Prostate gland (tissue), 2 donors: ENCODE measurements at regions not wholly inside any gene's neighbourhood (a gene's known extent, or its start where the extent isn't known, plus 50 kb on each side); places are given as distances from the start of the nearest gene placed in this dataset.

Experiments used
- POLR2A ChIP-seq: fragments of 450-650 bp; IDR thresholded peaks from one replicate; pipeline ENCODE4 v1.6.1; 2016; ENCODE audit warnings: antibody characterized with exemption, mild to moderate bottlenecking
- TF ChIP-seq, protein P1 (sequence below), 4 experiments: fragments of 200-600 bp in 2 of 4; fragments of 450-650 bp in 2 of 4; sonication (generic) in 2 of 4; IDR thresholded peaks; 1 replicate in 3 of 4; 2 replicates in 1 of 4; pipeline ENCODE4 v1.5.1; 2016 to 2019; ENCODE audit warnings: antibody characterized with exemption in 4 of 4, mild to moderate bottlenecking in 2 of 4, moderate library complexity in 2 of 4

DNA sequence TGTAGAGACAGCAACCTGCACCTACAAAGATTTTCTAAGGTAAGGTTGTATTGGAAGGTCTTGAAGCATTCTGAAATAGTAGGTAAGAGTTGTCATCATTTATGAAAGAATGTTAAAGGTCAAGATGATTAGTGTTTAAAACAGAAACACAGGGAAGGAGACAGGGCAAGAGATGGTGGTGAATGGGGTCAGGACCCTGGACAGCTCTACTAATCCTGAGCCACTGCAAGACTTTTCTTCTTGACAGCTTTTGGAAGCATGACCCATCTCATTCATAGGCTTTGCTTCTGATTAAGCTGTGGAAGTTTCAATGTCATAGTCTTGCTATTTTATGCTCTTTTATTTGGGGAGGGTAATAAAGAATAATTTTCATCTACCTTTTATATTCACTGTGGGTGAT lies 75.5 kb upstream of the CAND1 start:
- TF ChIP-seq, protein P1, sequence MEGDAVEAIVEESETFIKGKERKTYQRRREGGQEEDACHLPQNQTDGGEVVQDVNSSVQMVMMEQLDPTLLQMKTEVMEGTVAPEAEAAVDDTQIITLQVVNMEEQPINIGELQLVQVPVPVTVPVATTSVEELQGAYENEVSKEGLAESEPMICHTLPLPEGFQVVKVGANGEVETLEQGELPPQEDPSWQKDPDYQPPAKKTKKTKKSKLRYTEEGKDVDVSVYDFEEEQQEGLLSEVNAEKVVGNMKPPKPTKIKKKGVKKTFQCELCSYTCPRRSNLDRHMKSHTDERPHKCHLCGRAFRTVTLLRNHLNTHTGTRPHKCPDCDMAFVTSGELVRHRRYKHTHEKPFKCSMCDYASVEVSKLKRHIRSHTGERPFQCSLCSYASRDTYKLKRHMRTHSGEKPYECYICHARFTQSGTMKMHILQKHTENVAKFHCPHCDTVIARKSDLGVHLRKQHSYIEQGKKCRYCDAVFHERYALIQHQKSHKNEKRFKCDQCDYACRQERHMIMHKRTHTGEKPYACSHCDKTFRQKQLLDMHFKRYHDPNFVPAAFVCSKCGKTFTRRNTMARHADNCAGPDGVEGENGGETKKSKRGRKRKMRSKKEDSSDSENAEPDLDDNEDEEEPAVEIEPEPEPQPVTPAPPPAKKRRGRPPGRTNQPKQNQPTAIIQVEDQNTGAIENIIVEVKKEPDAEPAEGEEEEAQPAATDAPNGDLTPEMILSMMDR (IDR thresholded peaks at IDR 0.05), result no peak
- no peak for TF ChIP-seq POLR2A
